OCI-LY3 (cell line): ENCODE measurements at regions not wholly inside any gene's neighbourhood (a gene's known extent, or its start where the extent isn't known, plus 50 kb on each side); places are given as distances from the start of the nearest gene placed in this dataset.

Experiments used
- CTCF ChIP-seq: fragments of 200-600, 300-600 bp; sonication (generic); IDR thresholded peaks from 2 replicates; pipeline ENCODE4 v1.5.1; 2014; ENCODE audit warnings: antibody characterized with exemption, low read length, low read depth
- EZH2phosphoT487 ChIP-seq: fragments of 200-600 bp; shearing (Covaris generic); IDR thresholded peaks from 2 replicates; pipeline ENCODE4 v1.6.1; 2018; ENCODE audit warnings: antibody characterized with exemption, mixed run types, low read depth

- TF ChIP-seq CTCF (no peak), EZH2phosphoT487 (no peak)
These were observed 167.6 kb downstream of the DKK2 start for GRCh38 chr4:106868381-106869035.
